Mammary epithelial cell (primary cell): ENCODE measurements at regions not wholly inside any gene's neighbourhood (a gene's known extent, or its start where the extent isn't known, plus 50 kb on each side); places are given as distances from the start of the nearest gene placed in this dataset.

Experiments used
- EZH2 ChIP-seq: IDR thresholded peaks from 2 replicates; pipeline ENCODE4 v1.6.1; 2012; ENCODE audit warnings: low read length, inconsistent platforms, borderline replicate concordance
- TF ChIP-seq, protein P1 (sequence below), 2 donors: IDR thresholded peaks in 1 of 2; conservative IDR thresholded peaks in 1 of 2; 2 replicates each; pipeline ENCODE4 v1.5.1; 2011 to 2012; ENCODE audit warnings: inconsistent platforms in 2 of 2, low read length in 2 of 2, mild to moderate bottlenecking in 2 of 2, control low read depth in 1 of 2, low read depth in 1 of 2; ENCODE audit not compliant: insufficient read depth in 1 of 2; ENCODE audit errors: extremely low read depth in 1 of 2

DNA sequence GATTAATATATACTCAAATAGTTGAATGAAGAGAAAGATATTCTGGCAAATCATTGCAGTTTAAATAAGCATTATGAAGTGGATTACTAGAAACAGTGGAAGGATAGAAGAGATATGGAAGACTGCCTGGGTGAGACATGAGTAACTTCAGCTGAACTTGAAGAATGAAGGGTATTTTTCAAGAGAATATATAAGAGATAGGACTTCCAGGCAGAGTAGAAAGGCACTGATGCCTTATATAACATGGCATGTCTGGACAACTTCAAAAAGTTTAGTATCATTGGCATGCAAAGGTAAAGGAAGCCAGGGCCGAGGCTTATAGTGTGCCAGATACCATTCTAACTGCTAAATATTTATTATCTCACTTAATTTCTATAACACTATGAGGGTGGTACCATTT, 126.5 kb upstream of the SLC7A14 start:
- TF ChIP-seq, protein P1, sequence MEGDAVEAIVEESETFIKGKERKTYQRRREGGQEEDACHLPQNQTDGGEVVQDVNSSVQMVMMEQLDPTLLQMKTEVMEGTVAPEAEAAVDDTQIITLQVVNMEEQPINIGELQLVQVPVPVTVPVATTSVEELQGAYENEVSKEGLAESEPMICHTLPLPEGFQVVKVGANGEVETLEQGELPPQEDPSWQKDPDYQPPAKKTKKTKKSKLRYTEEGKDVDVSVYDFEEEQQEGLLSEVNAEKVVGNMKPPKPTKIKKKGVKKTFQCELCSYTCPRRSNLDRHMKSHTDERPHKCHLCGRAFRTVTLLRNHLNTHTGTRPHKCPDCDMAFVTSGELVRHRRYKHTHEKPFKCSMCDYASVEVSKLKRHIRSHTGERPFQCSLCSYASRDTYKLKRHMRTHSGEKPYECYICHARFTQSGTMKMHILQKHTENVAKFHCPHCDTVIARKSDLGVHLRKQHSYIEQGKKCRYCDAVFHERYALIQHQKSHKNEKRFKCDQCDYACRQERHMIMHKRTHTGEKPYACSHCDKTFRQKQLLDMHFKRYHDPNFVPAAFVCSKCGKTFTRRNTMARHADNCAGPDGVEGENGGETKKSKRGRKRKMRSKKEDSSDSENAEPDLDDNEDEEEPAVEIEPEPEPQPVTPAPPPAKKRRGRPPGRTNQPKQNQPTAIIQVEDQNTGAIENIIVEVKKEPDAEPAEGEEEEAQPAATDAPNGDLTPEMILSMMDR (conservative IDR thresholded peaks at IDR 0.05 in 1 of 2, IDR thresholded peaks at IDR 0.05 in 1 of 2; ENCODE audit: extremely low read depth in 1 of 2, insufficient read depth in 1 of 2, low read depth in 1 of 2, low read length in 2 of 2), result no peak
- TF ChIP-seq EZH2, result no peak
